ENCODE measurements at regions not wholly inside any gene's neighbourhood (a gene's known extent, or its start where the extent isn't known, plus 50 kb on each side); places are given as distances from the start of the nearest gene placed in this dataset.
"Not testable (repeated sequence)": the region's sequence is repeated elsewhere in the genome, so short reads cannot be mapped to it uniquely, and the experiment has no call there.

DNA sequence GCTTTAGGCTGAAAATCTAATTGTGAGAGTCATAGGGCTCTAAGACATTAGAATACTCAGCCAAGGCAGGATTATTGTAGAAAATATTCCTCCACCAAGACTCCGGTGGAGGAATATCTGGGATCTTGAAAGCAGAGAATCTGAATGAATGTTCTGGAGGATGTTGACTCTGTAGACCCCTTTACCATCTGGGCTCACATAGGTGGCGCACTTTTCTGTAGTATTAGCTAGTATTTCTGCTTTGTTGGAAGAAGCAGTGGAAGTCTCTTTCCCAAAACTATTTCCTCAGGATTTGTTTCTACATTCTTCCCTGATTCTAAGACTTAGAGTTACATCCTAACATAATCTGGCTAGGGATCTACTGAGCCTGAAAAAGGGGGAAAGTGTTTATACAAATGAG lies 752.4 kb upstream of the SEMA6A start:
- FAIRE-seq, result no peak
- TF ChIP-seq TAF1 (IDR thresholded peaks at IDR 0.05; ENCODE audit: low read depth, low read length), result no peak
- TF ChIP-seq PAX5 (IDR thresholded peaks at IDR 0.05; ENCODE audit: insufficient read depth, low read length, severe bottlenecking), result no peak
- TF ChIP-seq SPI1 (IDR thresholded peaks at IDR 0.05; ENCODE audit: low read depth, low read length), result no peak
- TF ChIP-seq POU2F2 (IDR thresholded peaks at IDR 0.05; ENCODE audit: low read depth, low read length), result no peak

GRCh38 chr5:117318528-117318927 lies 743.9 kb upstream of the SEMA6A start:
- FAIRE-seq (no peak), DNase-seq (ENCODE audit: insufficient read length, low spot score) (no peak)
- no peak for TF ChIP-seq POU2F2 (IDR thresholded peaks at IDR 0.05; ENCODE audit: low read depth, low read length)

More for the DNA sequence above, 752.4 kb upstream of the SEMA6A start:
- no peak for DNase-seq (ENCODE audit: insufficient read length, low spot score)

- FAIRE-seq, result no peak
These were observed 740.5 kb upstream of the SEMA6A start for GRCh38 chr5:117315170-117315569.

DNA sequence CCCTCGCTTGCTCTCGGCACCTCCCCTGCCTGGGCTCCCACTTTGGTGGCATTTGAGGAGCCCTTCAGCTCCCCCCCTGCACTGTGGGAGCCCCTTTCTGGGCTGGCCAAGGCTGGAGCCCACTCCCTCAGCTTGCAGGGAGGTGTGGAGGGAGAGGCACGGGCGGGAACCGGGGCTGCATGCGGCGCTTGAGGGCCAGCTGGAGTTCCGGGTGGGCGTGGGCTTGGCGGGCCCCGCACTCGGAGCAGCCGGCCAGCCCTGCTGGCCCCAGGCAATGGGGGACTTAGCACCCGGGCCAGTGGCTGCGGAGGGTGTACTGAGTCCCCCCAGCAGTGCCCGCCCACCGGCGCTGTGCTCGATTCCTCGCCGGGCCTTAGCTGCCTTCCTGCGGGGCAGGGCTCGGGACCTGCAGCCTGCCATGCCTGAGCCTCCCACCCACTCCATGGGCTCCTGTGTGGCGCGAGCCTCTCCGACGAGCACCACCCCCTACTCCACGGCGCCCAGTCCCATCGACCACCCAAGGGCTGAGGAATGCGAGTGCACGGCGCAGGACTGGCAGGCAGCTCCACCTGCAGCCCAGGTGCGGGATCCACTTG lies 730.0 kb upstream of the SEMA6A start:
- DNase-seq (ENCODE audit: insufficient read length, low spot score); FAIRE-seq: not testable (repeated sequence)

More at GRCh38 chr5:117315170-117315569, 740.5 kb upstream of the SEMA6A start:
- no peak for DNase-seq (ENCODE audit: insufficient read length, low spot score)
- TF ChIP-seq PAX5 (IDR thresholded peaks at IDR 0.05; ENCODE audit: insufficient read depth, low read length, severe bottlenecking) (no peak), POU2F2 (IDR thresholded peaks at IDR 0.05; ENCODE audit: low read depth, low read length) (no peak), TAF1 (IDR thresholded peaks at IDR 0.05; ENCODE audit: low read depth, low read length) (no peak), POLR2AphosphoS5 (IDR thresholded peaks at IDR 0.05; ENCODE audit: low read depth, low read length) (no peak), POLR2A (IDR thresholded peaks at IDR 0.05; ENCODE audit: low read depth, low read length) (no peak), SPI1 (IDR thresholded peaks at IDR 0.05; ENCODE audit: low read depth, low read length) (no peak)

DNA sequence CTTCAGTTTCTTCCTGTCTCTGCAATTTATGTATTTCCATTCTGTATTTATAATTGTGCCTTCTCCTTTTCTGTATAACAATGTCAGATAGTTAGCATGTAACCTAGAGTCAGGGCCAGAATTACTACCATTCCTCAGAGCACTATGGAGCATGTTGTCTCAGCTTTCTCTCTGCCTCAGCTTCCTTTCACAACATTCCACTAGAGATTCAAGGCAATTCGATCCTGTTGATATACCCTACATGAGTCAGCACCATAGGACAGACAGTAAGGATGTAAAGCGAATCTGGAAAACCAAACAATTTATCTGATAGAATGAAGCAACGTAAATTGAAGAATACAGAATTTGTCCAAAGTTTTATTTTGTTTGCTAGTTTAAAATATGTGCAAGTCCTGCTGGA lies 728.3 kb upstream of the SEMA6A start:
- DNase-seq (ENCODE audit: insufficient read length, low spot score) (no peak), FAIRE-seq (no peak)
- TF ChIP-seq POLR2A (IDR thresholded peaks at IDR 0.05; ENCODE audit: low read depth, low read length) (no peak), SPI1 (IDR thresholded peaks at IDR 0.05; ENCODE audit: low read depth, low read length) (no peak), PAX5 (IDR thresholded peaks at IDR 0.05; ENCODE audit: insufficient read depth, low read length, severe bottlenecking) (no peak), POLR2AphosphoS5 (IDR thresholded peaks at IDR 0.05; ENCODE audit: low read depth, low read length) (no peak), TAF1 (IDR thresholded peaks at IDR 0.05; ENCODE audit: low read depth, low read length) (no peak), POU2F2 (IDR thresholded peaks at IDR 0.05; ENCODE audit: low read depth, low read length) (no peak)

- no peak for TF ChIP-seq SPI1 (IDR thresholded peaks at IDR 0.05; ENCODE audit: low read depth, low read length)
- DNase-seq (ENCODE audit: insufficient read length, low spot score) (no peak), FAIRE-seq (no peak)
These were observed 727.9 kb upstream of the SEMA6A start for GRCh38 chr5:117302473-117302872.

DNA sequence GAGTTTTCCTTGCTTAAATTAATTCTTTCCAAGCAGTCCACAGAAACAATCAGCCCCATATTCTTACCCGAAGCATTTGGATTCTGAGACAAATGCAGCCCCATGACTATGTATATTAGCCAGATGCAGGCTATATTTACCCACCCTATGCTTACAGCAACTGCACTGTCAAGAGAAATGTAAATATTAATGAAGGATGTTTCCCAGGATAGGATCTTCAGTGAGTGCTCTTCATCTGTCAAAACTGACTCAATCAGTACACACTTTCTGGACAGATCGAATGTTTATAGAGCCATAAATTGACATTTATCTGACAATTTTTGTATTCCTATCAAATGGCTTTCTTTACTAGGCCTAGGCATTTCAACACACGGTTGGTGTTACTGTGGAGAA lies 725.3 kb upstream of the SEMA6A start:
- DNase-seq (ENCODE audit: insufficient read length, low spot score) (no peak), FAIRE-seq (no peak)
- no peak for TF ChIP-seq POLR2AphosphoS5 (IDR thresholded peaks at IDR 0.05; ENCODE audit: low read depth, low read length)
- no peak for TF ChIP-seq SPI1 (IDR thresholded peaks at IDR 0.05; ENCODE audit: low read depth, low read length)
- TF ChIP-seq POLR2A (IDR thresholded peaks at IDR 0.05; ENCODE audit: low read depth, low read length), result no peak
- no peak for TF ChIP-seq PAX5 (IDR thresholded peaks at IDR 0.05; ENCODE audit: insufficient read depth, low read length, severe bottlenecking)
- no peak for TF ChIP-seq POU2F2 (IDR thresholded peaks at IDR 0.05; ENCODE audit: low read depth, low read length)

DNA sequence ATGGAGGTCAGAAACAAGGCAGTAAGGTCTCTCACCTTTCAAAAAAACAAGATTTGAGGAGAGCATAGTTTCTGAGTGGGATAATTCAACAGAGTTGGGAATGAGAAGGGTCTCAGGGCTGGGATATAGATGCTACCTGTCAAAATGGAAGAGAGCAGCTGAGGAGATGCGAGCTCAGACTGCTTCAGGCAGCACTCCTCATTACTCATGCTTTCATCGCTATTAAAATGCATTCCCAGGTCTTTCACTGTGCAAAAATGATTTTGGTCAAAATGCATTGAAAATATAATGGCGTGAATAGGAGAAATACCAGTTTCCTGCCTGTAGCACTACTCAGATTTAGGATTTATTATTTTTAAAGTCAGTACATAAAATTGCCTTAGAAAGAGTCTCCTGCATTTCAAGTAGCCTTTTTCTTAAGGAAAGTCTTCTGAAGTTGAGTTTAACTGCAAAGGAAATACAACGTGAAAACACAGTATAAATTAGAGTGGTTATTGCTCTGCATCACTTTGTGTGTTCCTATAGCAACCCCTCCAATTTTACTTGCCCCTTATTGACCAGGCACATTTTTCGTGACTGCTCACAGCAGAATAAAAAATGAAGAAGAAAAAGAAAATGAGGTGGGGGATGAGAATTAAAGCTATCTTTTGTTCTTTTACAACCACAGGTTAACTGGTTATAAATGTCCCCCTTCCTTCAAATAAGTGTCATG lies 724.8 kb upstream of the SEMA6A start:
- TF ChIP-seq SPI1 (IDR thresholded peaks at IDR 0.05; ENCODE audit: low read depth, low read length), result no peak
- no peak for TF ChIP-seq PAX5 (IDR thresholded peaks at IDR 0.05; ENCODE audit: insufficient read depth, low read length, severe bottlenecking)
- TF ChIP-seq POU2F2 (IDR thresholded peaks at IDR 0.05; ENCODE audit: low read depth, low read length), result no peak
- TF ChIP-seq POLR2AphosphoS5 (IDR thresholded peaks at IDR 0.05; ENCODE audit: low read depth, low read length), result no peak
- no peak for TF ChIP-seq TAF1 (IDR thresholded peaks at IDR 0.05; ENCODE audit: low read depth, low read length)
- TF ChIP-seq POLR2A (IDR thresholded peaks at IDR 0.05; ENCODE audit: low read depth, low read length), result no peak
- no peak for DNase-seq (ENCODE audit: insufficient read length, low spot score)
- no peak for FAIRE-seq

DNA sequence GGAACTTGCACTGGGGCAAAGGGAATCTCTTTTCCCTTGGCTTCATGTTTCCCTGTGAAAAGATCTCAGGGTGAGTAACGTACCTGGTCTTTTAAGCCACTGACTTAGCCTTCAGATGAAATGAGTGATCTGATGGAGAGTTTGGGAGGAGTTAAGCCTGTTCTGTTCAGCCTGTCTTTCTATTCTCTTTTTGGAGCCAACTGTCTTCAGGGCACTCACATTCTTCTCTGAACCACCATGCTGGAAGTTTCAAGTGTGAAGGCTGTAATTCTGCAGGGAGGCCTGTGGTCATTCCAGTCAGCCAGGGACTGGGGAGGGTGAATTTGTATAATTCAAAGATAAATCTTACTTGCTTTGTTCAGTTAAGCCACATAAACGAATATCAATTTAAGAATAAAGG lies 722.2 kb upstream of the SEMA6A start:
- no peak for TF ChIP-seq PAX5 (IDR thresholded peaks at IDR 0.05; ENCODE audit: insufficient read depth, low read length, severe bottlenecking)
- TF ChIP-seq POLR2AphosphoS5 (IDR thresholded peaks at IDR 0.05; ENCODE audit: low read depth, low read length), result no peak
- TF ChIP-seq POLR2A (IDR thresholded peaks at IDR 0.05; ENCODE audit: low read depth, low read length), result no peak
- no peak for TF ChIP-seq POU2F2 (IDR thresholded peaks at IDR 0.05; ENCODE audit: low read depth, low read length)
- no peak for TF ChIP-seq TAF1 (IDR thresholded peaks at IDR 0.05; ENCODE audit: low read depth, low read length)
- no peak for TF ChIP-seq SPI1 (IDR thresholded peaks at IDR 0.05; ENCODE audit: low read depth, low read length)
- FAIRE-seq, result no peak
- no peak for DNase-seq (ENCODE audit: insufficient read length, low spot score)

GRCh38 chr5:117295941-117296340 lies 721.3 kb upstream of the SEMA6A start:
- TF ChIP-seq SPI1 (IDR thresholded peaks at IDR 0.05; ENCODE audit: low read depth, low read length), result no peak
- FAIRE-seq (no peak), DNase-seq (ENCODE audit: insufficient read length, low spot score) (no peak)

DNA sequence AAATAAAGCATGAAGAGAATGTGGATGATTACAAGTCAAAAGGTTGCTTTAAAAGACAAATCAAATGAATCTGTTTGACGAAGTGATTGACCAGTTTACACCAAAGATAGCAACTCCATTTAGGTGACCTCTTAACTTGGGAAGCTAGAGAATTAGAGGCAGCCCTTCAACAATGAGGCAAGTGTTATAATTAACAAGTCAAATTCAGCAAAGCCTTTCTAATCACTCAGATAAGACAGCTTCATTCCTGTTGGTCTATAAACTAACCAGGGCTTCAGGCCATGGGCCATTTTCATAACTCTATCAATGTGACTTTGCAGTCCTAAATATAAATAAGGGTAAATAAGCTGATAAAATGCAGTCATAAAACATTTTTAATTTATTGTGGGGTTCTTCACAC lies 712.2 kb upstream of the SEMA6A start:
- TF ChIP-seq TAF1 (IDR thresholded peaks at IDR 0.05; ENCODE audit: low read depth, low read length) (no peak), PAX5 (IDR thresholded peaks at IDR 0.05; ENCODE audit: insufficient read depth, low read length, severe bottlenecking) (no peak), POU2F2 (IDR thresholded peaks at IDR 0.05; ENCODE audit: low read depth, low read length) (no peak), POLR2AphosphoS5 (IDR thresholded peaks at IDR 0.05; ENCODE audit: low read depth, low read length) (no peak)
- FAIRE-seq (no peak), DNase-seq (ENCODE audit: insufficient read length, low spot score) (no peak)
